SK-N-DZ (cell line): ENCODE measurements at regions not wholly inside any gene's neighbourhood (a gene's known extent, or its start where the extent isn't known, plus 50 kb on each side); places are given as distances from the start of the nearest gene placed in this dataset.
"Not testable (repeated sequence)": the region's sequence is repeated elsewhere in the genome, so short reads cannot be mapped to it uniquely, and the experiment has no call there.

Experiments used
- DNase-seq: peaks from one replicate; pipeline ENCODE4 v3.0.0-alpha.2; 2015; ENCODE audit warnings: low spot score

- DNase-seq = no peak
Observed at GRCh38 chr10:29730458-29730857, 95.7 kb upstream of the SVIL start.

GRCh38 chr10:29728541-29729049 is 93.8 kb upstream of the SVIL start:
- DNase-seq = peak; percentile 70

- DNase-seq = not testable (repeated sequence)
Observed at GRCh38 chr10:29725927-29726326, 91.2 kb upstream of the SVIL start.

- no peak for DNase-seq
Observed at GRCh38 chr10:29725133-29725720, 90.5 kb upstream of the SVIL start.

GRCh38 chr10:29723726-29724125 is 89.0 kb upstream of the SVIL start:
- no peak for DNase-seq

GRCh38 chr10:29722777-29723176 is 88.0 kb upstream of the SVIL start:
- DNase-seq = no peak

GRCh38 chr10:29720149-29720548 is 85.4 kb upstream of the SVIL start:
- no peak for DNase-seq

- DNase-seq = no peak
Observed at GRCh38 chr10:29719281-29719675, 84.5 kb upstream of the SVIL start.

- no peak for DNase-seq
Observed at GRCh38 chr10:29715296-29715695, 80.5 kb upstream of the SVIL start.

- no peak for DNase-seq
Observed at GRCh38 chr10:29714096-29714874, 79.5 kb upstream of the SVIL start.

GRCh38 chr10:29713450-29713849 is 78.7 kb upstream of the SVIL start:
- DNase-seq = no peak

- DNase-seq = peak; percentile 70
Observed at GRCh38 chr10:29712108-29712507, 77.3 kb upstream of the SVIL start.

- DNase-seq = no peak
Observed at GRCh38 chr10:29710128-29710527, 75.4 kb upstream of the SVIL start.

GRCh38 chr10:29709484-29710002 is 74.8 kb upstream of the SVIL start:
- DNase-seq = no peak

GRCh38 chr10:29703271-29703670 is 68.5 kb upstream of the SVIL start:
- DNase-seq = peak; percentile 77

GRCh38 chr10:29702273-29703164 is 67.7 kb upstream of the SVIL start:
- no peak for DNase-seq

- no peak for DNase-seq
Observed at GRCh38 chr10:29701306-29701705, 66.5 kb upstream of the SVIL start.

- no peak for DNase-seq
Observed at GRCh38 chr10:29699621-29700020, 64.8 kb upstream of the SVIL start.

- no peak for DNase-seq
Observed at GRCh38 chr10:29698773-29699490, 64.2 kb upstream of the SVIL start.

GRCh38 chr10:29696581-29696980 is 61.8 kb upstream of the SVIL start:
- not testable (repeated sequence) for DNase-seq

GRCh38 chr10:29694121-29694520 is 59.4 kb upstream of the SVIL start:
- DNase-seq = no peak
